ENCODE measurements at regions not wholly inside any gene's neighbourhood (a gene's known extent, or its start where the extent isn't known, plus 50 kb on each side); places are given as distances from the start of the nearest gene placed in this dataset.
A peak's percentile ranks its signal among the peaks of the same experiment; 100 is the strongest.

DNA sequence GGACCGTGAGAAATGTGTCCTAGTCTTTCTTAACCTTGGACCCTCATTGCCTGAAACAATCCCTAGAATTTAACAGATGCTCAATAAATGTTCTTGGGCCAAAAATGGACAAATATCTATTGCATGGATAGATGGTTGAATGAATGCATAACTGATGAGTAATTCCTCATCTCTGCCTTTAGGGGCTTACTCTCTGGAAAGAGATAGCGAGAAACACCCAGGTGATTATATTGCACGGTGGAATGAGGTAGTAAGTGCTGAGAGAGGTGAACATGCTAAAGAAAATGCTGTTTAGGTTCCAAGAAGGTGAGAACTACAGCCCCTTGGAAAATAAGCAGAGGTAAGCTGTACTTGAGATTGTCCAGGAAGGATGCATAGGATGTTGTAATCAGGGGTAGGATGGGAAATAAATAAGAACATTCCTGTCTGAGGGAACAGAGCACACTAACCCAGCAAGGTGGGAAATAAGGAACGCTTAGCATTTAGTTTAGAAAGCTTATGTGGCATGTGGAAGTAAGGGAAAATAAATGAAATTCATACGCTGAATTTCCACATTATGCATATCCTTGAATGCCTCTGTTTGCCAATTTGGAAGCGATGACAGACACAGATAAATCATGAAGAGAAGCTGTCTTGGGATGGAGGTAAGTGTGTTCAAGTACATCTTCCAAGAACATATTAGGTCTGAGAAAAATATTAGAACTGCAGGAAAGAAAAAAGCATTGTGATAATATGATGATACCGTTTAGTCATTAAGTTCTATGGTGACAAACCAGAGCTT lies 426.6 kb downstream of the ARHGEF28 start:
- DNase-seq (ENCODE audit: insufficient read length, low spot score): no peak
- no peak for TF ChIP-seq POLR2A (IDR thresholded peaks at IDR 0.05; ENCODE audit: low read depth, low read length)
- no peak for FAIRE-seq

GRCh38 chr5:74051076-74051475 lies 425.1 kb downstream of the ARHGEF28 start:
- DNase-seq (ENCODE audit: insufficient read length, low spot score): no peak
- no peak for FAIRE-seq
- TF ChIP-seq POLR2A (IDR thresholded peaks at IDR 0.05; ENCODE audit: low read depth, low read length): no peak

DNA sequence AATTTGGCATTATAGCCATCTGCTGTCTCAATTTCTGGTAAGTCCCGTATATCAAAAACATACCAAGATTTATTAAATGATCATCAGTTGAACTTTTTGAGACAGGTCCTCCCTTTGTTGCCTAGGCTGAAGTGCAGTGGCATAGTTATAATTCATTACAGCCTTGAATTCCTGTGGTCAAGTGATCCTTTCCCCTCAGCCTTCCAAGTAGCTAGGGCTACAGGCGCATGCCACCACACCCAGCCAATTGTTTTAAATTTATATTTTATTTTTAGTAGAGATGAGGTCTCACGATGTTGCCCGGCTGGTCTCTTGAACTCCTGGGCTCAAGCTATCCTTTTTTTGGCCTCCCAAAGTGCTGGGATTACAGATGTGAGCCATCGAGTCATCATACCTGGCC lies 418.9 kb downstream of the ARHGEF28 start:
- no peak for TF ChIP-seq POLR2A (IDR thresholded peaks at IDR 0.05; ENCODE audit: low read depth, low read length)
- no peak for DNase-seq (ENCODE audit: insufficient read length, low spot score)
- FAIRE-seq: no peak

DNA sequence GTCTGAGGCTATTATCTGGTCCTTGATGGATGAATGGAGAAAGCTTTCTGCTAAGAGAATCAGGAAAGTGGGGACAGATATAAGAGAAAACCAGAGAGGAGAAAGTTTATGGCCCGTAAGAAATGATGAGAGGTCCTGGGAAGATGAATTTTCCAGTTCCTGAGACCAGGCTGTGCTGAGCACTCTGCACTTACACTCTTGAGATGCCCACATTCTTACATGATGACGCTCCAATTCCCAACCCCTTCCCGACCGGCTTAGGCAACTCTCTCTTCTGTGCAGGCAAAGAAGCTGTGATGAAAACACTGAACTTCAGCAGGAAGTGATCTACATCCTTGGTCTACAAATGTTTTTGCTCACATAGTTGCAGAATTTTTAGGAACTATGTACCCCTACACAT lies 417.0 kb downstream of the ARHGEF28 start:
- FAIRE-seq (peak; percentile 93), DNase-seq (ENCODE audit: insufficient read length, low spot score) (peak; percentile 59)
- TF ChIP-seq POLR2A (IDR thresholded peaks at IDR 0.05; ENCODE audit: low read depth, low read length): no peak

GRCh38 chr5:74042559-74042958 lies 416.6 kb downstream of the ARHGEF28 start:
- TF ChIP-seq POLR2A (IDR thresholded peaks at IDR 0.05; ENCODE audit: low read depth, low read length): no peak
- no peak for FAIRE-seq
- no peak for DNase-seq (ENCODE audit: insufficient read length, low spot score)

GRCh38 chr5:74041913-74042312 lies 415.9 kb downstream of the ARHGEF28 start:
- DNase-seq (ENCODE audit: insufficient read length, low spot score) (no peak), FAIRE-seq (no peak)

GRCh38 chr5:74040811-74041491 lies 415.0 kb downstream of the ARHGEF28 start:
- DNase-seq (ENCODE audit: insufficient read length, low spot score) (no peak), FAIRE-seq (no peak)
- no peak for TF ChIP-seq POLR2A (IDR thresholded peaks at IDR 0.05; ENCODE audit: low read depth, low read length)

More at GRCh38 chr5:74041913-74042312, 415.9 kb downstream of the ARHGEF28 start:
- no peak for TF ChIP-seq POLR2A (IDR thresholded peaks at IDR 0.05; ENCODE audit: low read depth, low read length)

- TF ChIP-seq POLR2A (IDR thresholded peaks at IDR 0.05; ENCODE audit: low read depth, low read length): no peak
- FAIRE-seq (no peak), DNase-seq (ENCODE audit: insufficient read length, low spot score) (no peak)
These were observed 414.1 kb downstream of the ARHGEF28 start for GRCh38 chr5:74040065-74040551.

- DNase-seq (ENCODE audit: insufficient read length, low spot score): no peak
- FAIRE-seq: no peak
- TF ChIP-seq POLR2A (IDR thresholded peaks at IDR 0.05; ENCODE audit: low read depth, low read length): no peak
These were observed 411.3 kb downstream of the ARHGEF28 start for GRCh38 chr5:74037321-74037720.

GRCh38 chr5:74035521-74035937 lies 409.5 kb downstream of the ARHGEF28 start:
- no peak for DNase-seq (ENCODE audit: insufficient read length, low spot score)
- no peak for TF ChIP-seq POLR2A (IDR thresholded peaks at IDR 0.05; ENCODE audit: low read depth, low read length)
- peak; percentile 93 for FAIRE-seq

DNA sequence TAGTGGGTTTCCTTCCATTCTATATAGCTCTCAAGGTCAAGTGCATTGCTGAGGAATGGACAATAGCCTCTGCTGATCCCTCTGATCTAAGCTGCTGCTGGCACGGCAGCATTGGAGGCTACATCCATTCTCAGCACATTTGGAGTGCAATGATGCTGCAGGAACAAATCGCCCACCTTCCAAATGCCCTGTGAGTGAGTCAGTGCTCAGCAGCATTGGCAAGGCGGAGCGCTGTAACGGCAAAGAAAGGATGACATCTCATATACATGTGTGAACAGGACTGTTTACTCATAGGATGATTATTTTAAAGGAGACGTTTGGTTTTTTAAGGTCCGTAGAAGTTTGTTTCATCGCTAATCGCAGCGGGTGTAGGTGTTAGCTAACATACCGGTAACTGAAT lies 408.7 kb downstream of the ARHGEF28 start:
- TF ChIP-seq POLR2A (IDR thresholded peaks at IDR 0.05; ENCODE audit: low read depth, low read length): no peak
- FAIRE-seq (peak; percentile 97), DNase-seq (ENCODE audit: insufficient read length, low spot score) (peak; percentile 44)

GRCh38 chr5:74032617-74033016 lies 406.6 kb downstream of the ARHGEF28 start:
- no peak for FAIRE-seq
- TF ChIP-seq POLR2A (IDR thresholded peaks at IDR 0.05; ENCODE audit: low read depth, low read length): no peak
- no peak for DNase-seq (ENCODE audit: insufficient read length, low spot score)

- TF ChIP-seq POLR2A (IDR thresholded peaks at IDR 0.05; ENCODE audit: low read depth, low read length): no peak
- no peak for DNase-seq (ENCODE audit: insufficient read length, low spot score)
- no peak for FAIRE-seq
These were observed 405.5 kb downstream of the ARHGEF28 start for GRCh38 chr5:74031536-74031935.

DNA sequence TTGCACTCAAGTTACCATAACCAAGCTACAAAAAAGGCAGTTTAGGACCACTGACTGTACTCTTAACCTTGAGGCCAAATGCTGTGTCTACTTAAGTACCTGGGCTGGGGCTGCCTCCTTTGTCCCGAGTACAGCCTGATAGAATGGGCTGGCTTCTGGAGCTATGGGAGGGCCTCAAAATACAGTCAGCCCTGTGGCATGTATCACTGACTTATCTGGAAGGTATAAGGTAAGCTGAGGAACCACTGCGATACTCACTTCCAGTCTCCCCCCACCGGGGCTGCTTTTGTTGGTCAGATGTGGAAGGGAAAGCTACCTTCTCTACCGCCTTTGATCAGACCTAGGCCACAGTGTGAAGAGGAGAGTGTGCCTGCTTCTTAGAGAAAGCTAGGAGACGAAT lies 404.8 kb downstream of the ARHGEF28 start:
- FAIRE-seq: no peak
- no peak for TF ChIP-seq POLR2A (IDR thresholded peaks at IDR 0.05; ENCODE audit: low read depth, low read length)
- DNase-seq (ENCODE audit: insufficient read length, low spot score): no peak

DNA sequence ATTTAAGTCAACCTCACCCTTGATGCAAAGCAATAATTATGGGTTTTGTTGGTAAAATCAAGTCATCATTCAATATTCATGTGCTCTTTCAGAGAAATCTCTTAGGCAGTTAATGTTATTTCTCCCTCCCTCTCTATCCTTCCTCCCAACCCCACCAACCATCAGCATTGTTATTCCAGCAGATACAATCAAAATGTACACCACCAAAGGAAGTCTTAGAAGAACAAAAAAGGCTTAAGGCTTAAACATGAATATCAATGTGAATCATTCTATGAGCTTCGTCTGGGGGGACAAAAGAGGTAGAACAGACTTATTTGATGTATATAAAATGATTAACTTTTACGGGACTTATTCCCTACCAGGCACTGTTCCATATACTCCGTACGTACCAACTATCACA lies 404.4 kb downstream of the ARHGEF28 start:
- DNase-seq (ENCODE audit: insufficient read length, low spot score) (no peak), FAIRE-seq (no peak)
- TF ChIP-seq POLR2A (IDR thresholded peaks at IDR 0.05; ENCODE audit: low read depth, low read length): no peak
